Fibroblast of lung (primary cell): ENCODE measurements at regions not wholly inside any gene's neighbourhood (a gene's known extent, or its start where the extent isn't known, plus 50 kb on each side); places are given as distances from the start of the nearest gene placed in this dataset.

Experiments used
- DNase-seq, 2 donors: peaks; one replicate each; pipeline versions ENCODE4 v3.0.0 to v3.0.0-alpha.2; 2010; ENCODE audit warnings: low read depth in 2 of 2
- H2AFZ ChIP-seq: 2 replicates; pipeline ENCODE4 v1.5.1; 2012; ENCODE audit warnings: low read length, control low read depth, inconsistent platforms
- H3K27ac ChIP-seq: 2 replicates; pipeline ENCODE4 v1.5.1; 2011; ENCODE audit warnings: low read length, control low read depth; ENCODE audit not compliant: insufficient read depth
- H3K27me3 ChIP-seq: 2 replicates; pipeline ENCODE4 v1.5.1; 2011; ENCODE audit warnings: mild to moderate bottlenecking, low read length; ENCODE audit not compliant: control insufficient read depth, insufficient read depth
- H3K36me3 ChIP-seq: 2 replicates; pipeline ENCODE4 v1.5.1; 2011; ENCODE audit warnings: low read length; ENCODE audit not compliant: control insufficient read depth, insufficient read depth
- H3K4me1 ChIP-seq: 2 replicates; pipeline ENCODE4 v1.5.1; 2011; ENCODE audit warnings: low read length; ENCODE audit not compliant: control insufficient read depth, insufficient read depth; ENCODE audit errors: extremely low read depth
- H3K4me2 ChIP-seq: 2 replicates; pipeline ENCODE4 v1.5.1; 2011; ENCODE audit warnings: low read length, control low read depth; ENCODE audit not compliant: insufficient read depth; ENCODE audit errors: extremely low read depth
- H3K4me3 ChIP-seq, 4 experiments: fragments of 200-600 bp in 1 of 4; sonication (generic) in 1 of 4; replicated peaks in 1 of 4; 2 replicates each; pipeline ENCODE4 v1.5.1; 2011 to 2016; ENCODE audit warnings: low read length in 4 of 4, low read depth in 3 of 4, mild to moderate bottlenecking in 3 of 4, control low read depth in 2 of 4, inconsistent platforms in 1 of 4, mixed read lengths in 1 of 4; ENCODE audit not compliant: insufficient read depth in 1 of 4; ENCODE audit errors: control extremely low read depth in 1 of 4
- H3K79me2 ChIP-seq: 2 replicates; pipeline ENCODE4 v1.5.1; 2012; ENCODE audit warnings: mild to moderate bottlenecking, low read length, inconsistent platforms; ENCODE audit not compliant: control insufficient read depth, insufficient read depth
- H3K9ac ChIP-seq: 2 replicates; pipeline ENCODE4 v1.5.1; 2011; ENCODE audit warnings: mild to moderate bottlenecking, low read length, control low read depth; ENCODE audit not compliant: insufficient read depth
- H3K9me3 ChIP-seq: 2 replicates; pipeline ENCODE4 v1.5.1; 2012; ENCODE audit warnings: low read depth, low read length; ENCODE audit not compliant: control insufficient read depth, insufficient read depth
- H4K20me1 ChIP-seq: 2 replicates; pipeline ENCODE4 v1.5.1; 2011; ENCODE audit warnings: low read length; ENCODE audit not compliant: control insufficient read depth, insufficient read depth; ENCODE audit errors: extremely low read depth
- EZH2 ChIP-seq: IDR thresholded peaks from 2 replicates; pipeline ENCODE4 v1.5.1; 2012; ENCODE audit warnings: low read length, control low read depth, mild to moderate bottlenecking; ENCODE audit errors: missing control alignments
- TF ChIP-seq, protein P1 (sequence below), 2 donors: IDR thresholded peaks in 1 of 2; conservative IDR thresholded peaks in 1 of 2; 1 replicate in 1 of 2; 2 replicates in 1 of 2; pipeline ENCODE4 v1.5.1; 2011 to 2012; ENCODE audit warnings: low read length in 2 of 2, control low read depth in 1 of 2, inconsistent platforms in 1 of 2, low read depth in 1 of 2, mild to moderate bottlenecking in 1 of 2

DNA sequence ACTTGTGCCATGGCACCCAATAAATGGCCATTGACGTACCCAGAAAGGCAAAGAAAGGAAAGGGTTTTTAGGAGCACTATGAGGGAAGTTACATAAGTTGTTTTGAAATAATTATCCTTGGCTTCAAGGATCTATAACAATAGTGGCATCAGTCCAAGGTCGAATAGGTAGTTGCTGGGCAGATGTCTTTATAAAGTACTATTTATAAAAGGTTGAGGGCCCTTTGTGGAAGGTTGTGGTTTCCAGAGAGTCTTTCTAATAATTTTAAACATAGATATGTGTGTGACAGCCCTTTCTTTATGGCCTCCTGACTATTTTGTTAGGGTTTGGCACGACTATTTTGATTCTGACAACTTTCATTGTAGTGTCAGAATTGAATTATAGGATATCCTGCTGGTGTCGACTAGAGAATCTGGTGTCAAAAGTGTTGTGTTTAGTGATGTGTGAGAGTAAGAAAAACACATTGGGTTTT is 260.5 kb downstream of the PYDC2 start:
- Histone ChIP-seq H3K9me3 (no peaks in the 10 kb centered on the region), H3K4me1 (no peaks in the 10 kb centered on the region), H3K79me2 (no peaks in the 10 kb centered on the region), H2AFZ (no peak overlapping the region), H3K4me3 (no peak overlapping the region), H3K4me2 (no peak overlapping the region), H3K9ac (no peak overlapping the region), H3K36me3 (no peaks in the 10 kb centered on the region), H4K20me1 (peaks cover 2% of the 10 kb centered on the region), H3K27ac (no peak overlapping the region), H3K27me3 (no peaks in the 10 kb centered on the region)
- DNase-seq, result peak in 1 of 2 donors; percentile 5
- TF ChIP-seq, protein P1, sequence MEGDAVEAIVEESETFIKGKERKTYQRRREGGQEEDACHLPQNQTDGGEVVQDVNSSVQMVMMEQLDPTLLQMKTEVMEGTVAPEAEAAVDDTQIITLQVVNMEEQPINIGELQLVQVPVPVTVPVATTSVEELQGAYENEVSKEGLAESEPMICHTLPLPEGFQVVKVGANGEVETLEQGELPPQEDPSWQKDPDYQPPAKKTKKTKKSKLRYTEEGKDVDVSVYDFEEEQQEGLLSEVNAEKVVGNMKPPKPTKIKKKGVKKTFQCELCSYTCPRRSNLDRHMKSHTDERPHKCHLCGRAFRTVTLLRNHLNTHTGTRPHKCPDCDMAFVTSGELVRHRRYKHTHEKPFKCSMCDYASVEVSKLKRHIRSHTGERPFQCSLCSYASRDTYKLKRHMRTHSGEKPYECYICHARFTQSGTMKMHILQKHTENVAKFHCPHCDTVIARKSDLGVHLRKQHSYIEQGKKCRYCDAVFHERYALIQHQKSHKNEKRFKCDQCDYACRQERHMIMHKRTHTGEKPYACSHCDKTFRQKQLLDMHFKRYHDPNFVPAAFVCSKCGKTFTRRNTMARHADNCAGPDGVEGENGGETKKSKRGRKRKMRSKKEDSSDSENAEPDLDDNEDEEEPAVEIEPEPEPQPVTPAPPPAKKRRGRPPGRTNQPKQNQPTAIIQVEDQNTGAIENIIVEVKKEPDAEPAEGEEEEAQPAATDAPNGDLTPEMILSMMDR (conservative IDR thresholded peaks at IDR 0.05 in 1 of 2, IDR thresholded peaks at IDR 0.05 in 1 of 2; ENCODE audit: low read depth in 1 of 2, low read length in 2 of 2), result no peak
- no peak for TF ChIP-seq EZH2

DNA sequence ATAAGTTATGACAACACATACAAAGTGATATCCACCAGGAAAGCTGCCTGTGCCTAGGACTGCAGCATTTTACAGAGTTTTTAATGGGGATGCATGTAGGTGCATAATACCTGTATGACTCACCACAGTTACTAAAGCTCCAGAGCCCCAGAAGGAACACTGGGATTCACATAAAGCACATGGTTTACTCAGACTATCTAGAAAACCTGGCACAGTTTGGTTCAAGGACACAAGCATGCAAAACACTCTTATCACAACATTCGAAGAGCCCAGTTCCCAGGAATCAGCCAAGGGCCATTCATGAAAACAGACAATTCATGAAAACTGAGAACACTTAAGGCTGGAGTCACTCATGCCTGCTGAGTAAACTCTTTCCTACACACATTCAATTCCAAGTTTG is 261.0 kb downstream of the PYDC2 start:
- H2AFZ ChIP-seq, result no peak overlapping the region
- no peaks in the 10 kb centered on the region for H3K27me3 ChIP-seq
- no peaks in the 10 kb centered on the region for H3K4me1 ChIP-seq
- DNase-seq, result peak in 1 of 2 donors; percentile 14
- no peak overlapping the region for H3K4me3 ChIP-seq
- no peak overlapping the region for H3K27ac ChIP-seq
- TF ChIP-seq EZH2, result no peak
- TF ChIP-seq, protein P1 (conservative IDR thresholded peaks at IDR 0.05 in 1 of 2, IDR thresholded peaks at IDR 0.05 in 1 of 2; ENCODE audit: low read depth in 1 of 2, low read length in 2 of 2), result no peak
- no peaks in the 10 kb centered on the region for H3K9me3 ChIP-seq
- no peak overlapping the region for H3K9ac ChIP-seq
- no peak overlapping the region for H3K4me2 ChIP-seq
- no peaks in the 10 kb centered on the region for H3K79me2 ChIP-seq
- H3K36me3 ChIP-seq, result no peaks in the 10 kb centered on the region
- peaks cover 2% of the 10 kb centered on the region for H4K20me1 ChIP-seq

DNA sequence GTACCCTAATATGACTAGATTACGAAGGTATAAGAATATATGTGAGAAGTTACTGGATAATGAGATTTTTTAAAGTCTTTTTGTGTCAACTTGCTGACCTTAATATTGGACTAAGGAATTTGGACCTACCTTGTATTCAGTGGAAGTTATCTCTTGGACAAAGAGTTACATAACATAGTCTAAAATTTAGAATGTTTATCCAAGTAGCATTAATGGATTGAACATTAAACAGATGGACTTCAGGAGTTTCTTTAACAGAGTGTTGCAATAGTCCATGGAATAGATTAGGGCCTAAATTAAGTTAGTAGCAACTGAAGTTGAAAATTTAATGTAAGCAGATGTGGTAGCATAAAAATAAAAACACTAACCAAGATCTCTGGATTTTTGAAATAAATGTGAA is 266.4 kb downstream of the PYDC2 start:
- Histone ChIP-seq H3K4me3 (no peak overlapping the region), H3K36me3 (no peaks in the 10 kb centered on the region), H3K27ac (no peak overlapping the region), H3K27me3 (no peaks in the 10 kb centered on the region), H2AFZ (no peak overlapping the region), H3K9ac (no peak overlapping the region), H4K20me1 (peaks cover 2% of the 10 kb centered on the region), H3K4me1 (no peaks in the 10 kb centered on the region), H3K9me3 (no peaks in the 10 kb centered on the region), H3K4me2 (no peak overlapping the region), H3K79me2 (no peaks in the 10 kb centered on the region)
- no peak for TF ChIP-seq EZH2
- TF ChIP-seq, protein P1 (conservative IDR thresholded peaks at IDR 0.05 in 1 of 2, IDR thresholded peaks at IDR 0.05 in 1 of 2; ENCODE audit: low read depth in 1 of 2, low read length in 2 of 2), result no peak
- no peak for DNase-seq
